ENCODE measurements at regions not wholly inside any gene's neighbourhood (a gene's known extent, or its start where the extent isn't known, plus 50 kb on each side); places are given as distances from the start of the nearest gene placed in this dataset.

- no peak overlapping the region for H3K4me3 ChIP-seq
- no peaks in the 10 kb centered on the region for H4K20me1 ChIP-seq (replicated peaks; ENCODE audit: control insufficient read depth, insufficient read depth, low read length)
- ATAC-seq (no peak), DNase-seq (ENCODE audit: extremely low read depth in 1 of 4, low spot score in 3 of 4) (no peak), FAIRE-seq (no peak)
- H2AFZ ChIP-seq (ENCODE audit: low read depth, low read length): no peak overlapping the region
- no peaks in the 10 kb centered on the region for H3K27me3 ChIP-seq (ENCODE audit: control insufficient read depth in 2 of 2, insufficient read depth in 2 of 2, low read length in 2 of 2)
- no peaks in the 10 kb centered on the region for H3K36me3 ChIP-seq (ENCODE audit: control insufficient read depth, insufficient read depth, low read length)
- no peaks in the 10 kb centered on the region for H3K9me1 ChIP-seq (ENCODE audit: control insufficient read depth, insufficient read depth, low read length)
- CTCF ChIA-PET (ENCODE audit: low intra/inter-chr PET ratio): no interaction called here
- BruUV-seq (replicated peaks): no TSS peak
- no peaks in the 10 kb centered on the region for H3K79me2 ChIP-seq (ENCODE audit: control insufficient read depth, insufficient read depth, low read length)
- no peak overlapping the region for H3K4me2 ChIP-seq (ENCODE audit: insufficient read depth, low read length)
- no peak overlapping the region for H3K27ac ChIP-seq (ENCODE audit: extremely low read depth, low read depth, low read length)
- in situ Hi-C loops (cut with MboI): no loop called here
- intact Hi-C loops (cut with micrococcal nuclease): no loop called here
- H3K9ac ChIP-seq (ENCODE audit: insufficient read depth in 1 of 2, low read depth in 2 of 2, low read length in 2 of 2): no peak overlapping the region
- POLR2A ChIA-PET: interaction anchor here (0.7 kb wide), 1 partner anchor 20 kb away, joined by 3 read pairs; no protein-coding TSS in a partner anchor
- no peaks in the 10 kb centered on the region for H3K4me1 ChIP-seq (replicated peaks in 1 of 2; ENCODE audit: control insufficient read depth in 2 of 2, insufficient read depth in 2 of 2, low read length in 2 of 2)
- H3K9me3 ChIP-seq (replicated peaks; ENCODE audit: control insufficient read depth, insufficient read depth, low read depth, low read length): no peaks in the 10 kb centered on the region
- TF ChIP-seq SRSF9 (IDR thresholded peaks at IDR 0.05; ENCODE audit: borderline replicate concordance, low read depth, low read length) (no peak), CBFA2T3 (IDR thresholded peaks at IDR 0.05) (no peak), ZNF277 (CRISPR knock-in tag; IDR thresholded peaks at IDR 0.05; ENCODE audit: borderline replicate concordance) (no peak), ZNF511 (CRISPR knock-in tag; IDR thresholded peaks at IDR 0.05) (no peak), ZC3H4 (CRISPR knock-in tag; IDR thresholded peaks at IDR 0.05; ENCODE audit: borderline replicate concordance) (no peak), HNRNPL (IDR thresholded peaks at IDR 0.05; ENCODE audit: low read depth, low read length) (no peak), ZNF121 (CRISPR knock-in tag; conservative IDR thresholded peaks at IDR 0.05) (no peak), KLF13 (tag; IDR thresholded peaks at IDR 0.05; ENCODE audit: borderline replicate concordance, low read depth) (no peak), CBX2 (IDR thresholded peaks at IDR 0.05; ENCODE audit: insufficient read depth, low read length, poor library complexity, severe bottlenecking) (no peak), MGA (IDR thresholded peaks at IDR 0.05) (no peak)
Measured at GRCh38 chr12:107248187-107248586, 154.8 kb upstream of the CRY1 start.
